Activated CD4-positive, alpha-beta T cell treated with anti-CD3 and anti-CD28 coated beads, Interleukin-2, amount 10 ng/mL, durations not matched to agents 7 days and 5 days (primary cell): ENCODE measurements at regions not wholly inside any gene's neighbourhood (a gene's known extent, or its start where the extent isn't known, plus 50 kb on each side); places are given as distances from the start of the nearest gene placed in this dataset.

Experiments
- CTCF ChIA-PET: fragments of 350-600 bp; sonication (Branson Sonifier 250); formaldehyde crosslinking; loops from one replicate; lab custom pipeline; 2021; ENCODE audit warnings: antibody characterized with exemption; lab: Charles Lee
- POLR2A ChIA-PET: fragments of 350-600 bp; sonication (Branson Sonifier 250); formaldehyde crosslinking; loops from one replicate; lab custom pipeline; 2021; ENCODE audit warnings: antibody characterized with exemption; lab: Charles Lee
- DNase-seq: peaks from one replicate; pipeline ENCODE4 v3.0.0-alpha.2; 2020
- H3K27ac Mint-ChIP-seq: one replicate; pipeline ENCODE4 v1.8.0; 2021; ENCODE audit warnings: mild to moderate bottlenecking, moderate library complexity, mixed read lengths
- H3K27me3 Mint-ChIP-seq: one replicate; pipeline ENCODE4 v1.8.0; 2021; ENCODE audit warnings: mixed read lengths
- H3K36me3 Mint-ChIP-seq: one replicate; pipeline ENCODE4 v1.8.0; 2021; ENCODE audit warnings: low read depth, mixed read lengths
- H3K4me1 Mint-ChIP-seq: one replicate; pipeline ENCODE4 v1.8.0; 2021; ENCODE audit warnings: mixed read lengths
- H3K4me3 Mint-ChIP-seq: one replicate; pipeline ENCODE4 v1.8.0; 2021; ENCODE audit warnings: mild to moderate bottlenecking, moderate library complexity, mixed read lengths
- H3K9me3 Mint-ChIP-seq: one replicate; pipeline ENCODE4 v1.8.0; 2021; ENCODE audit warnings: mixed read lengths

DNA sequence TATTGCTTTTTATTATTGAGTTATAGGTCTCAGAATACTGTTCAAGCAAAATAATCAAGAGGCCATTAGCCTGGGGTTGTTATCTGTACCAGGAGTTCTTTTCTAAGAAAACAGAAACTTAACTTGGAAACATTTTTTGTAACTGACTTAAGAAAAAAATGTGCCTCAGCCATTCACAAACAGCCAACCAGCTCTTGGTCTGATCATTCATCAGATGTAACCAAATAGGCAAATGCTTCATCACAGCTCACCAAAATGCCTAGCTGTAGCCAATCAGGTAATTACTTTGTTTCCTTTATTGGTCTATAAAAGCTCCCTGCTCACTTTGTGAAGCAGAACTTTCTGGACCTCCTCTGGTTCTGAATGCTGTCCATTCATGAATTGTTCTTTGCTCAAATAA lies 387.7 kb downstream of the FAT4 start:
- ChIA-PET CTCF (no interaction called here), POLR2A (no interaction called here)
- DNase-seq, result no peak
- Mint-ChIP-seq H3K4me1 (no peaks in the 10 kb centered on the region), H3K27me3 (no peaks in the 10 kb centered on the region), H3K9me3 (no peaks in the 10 kb centered on the region), H3K36me3 (no peaks in the 10 kb centered on the region), H3K27ac (no peak overlapping the region), H3K4me3 (no peak overlapping the region)

DNA sequence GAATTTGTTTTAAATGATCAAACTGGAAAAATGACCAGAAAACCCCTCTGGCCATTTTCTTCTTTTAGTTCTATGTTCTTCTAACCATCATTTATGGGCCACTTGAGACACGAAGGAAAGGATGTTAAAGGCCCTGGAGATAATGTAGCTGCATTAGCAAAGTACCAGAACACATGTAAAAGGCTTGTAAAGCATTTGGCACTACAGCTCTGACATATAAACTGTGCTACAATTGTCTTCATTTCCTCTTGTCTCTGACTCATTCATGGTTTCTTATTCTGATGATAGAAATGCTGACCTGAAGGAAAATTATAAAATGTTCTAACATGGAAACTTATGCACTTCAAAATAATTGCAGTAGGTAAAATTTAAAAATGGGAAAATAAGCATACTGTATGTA lies 388.7 kb downstream of the FAT4 start:
- Mint-ChIP-seq H3K4me1 (no peaks in the 10 kb centered on the region), H3K27ac (no peak overlapping the region), H3K4me3 (no peak overlapping the region), H3K27me3 (no peaks in the 10 kb centered on the region), H3K36me3 (no peaks in the 10 kb centered on the region), H3K9me3 (no peaks in the 10 kb centered on the region)
- DNase-seq, result no peak
- POLR2A ChIA-PET, result no interaction called here
- CTCF ChIA-PET, result no interaction called here

DNA sequence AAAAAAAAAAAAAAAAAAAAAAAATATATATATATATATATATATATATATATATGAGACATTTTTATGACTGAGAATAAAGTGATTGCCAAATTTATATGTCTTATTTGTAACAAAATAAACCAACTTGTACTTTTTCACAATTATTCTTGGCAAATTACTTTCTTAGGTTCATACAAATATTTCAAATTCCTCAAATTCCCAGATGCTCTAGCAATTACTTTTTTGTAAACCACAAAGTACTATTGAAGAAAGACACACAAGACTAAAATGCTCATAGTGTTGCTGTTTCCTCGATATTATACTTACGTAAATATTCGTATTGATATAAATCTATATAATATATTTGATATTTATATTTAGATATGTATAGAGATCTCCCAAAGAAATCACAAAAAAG lies 390.0 kb downstream of the FAT4 start:
- H3K27ac Mint-ChIP-seq, result no peak overlapping the region
- no peaks in the 10 kb centered on the region for H3K36me3 Mint-ChIP-seq
- no peak overlapping the region for H3K4me3 Mint-ChIP-seq
- ChIA-PET POLR2A (no interaction called here), CTCF (no interaction called here)
- DNase-seq, result no peak
- no peaks in the 10 kb centered on the region for H3K27me3 Mint-ChIP-seq
- no peaks in the 10 kb centered on the region for H3K4me1 Mint-ChIP-seq
- H3K9me3 Mint-ChIP-seq, result no peaks in the 10 kb centered on the region

DNA sequence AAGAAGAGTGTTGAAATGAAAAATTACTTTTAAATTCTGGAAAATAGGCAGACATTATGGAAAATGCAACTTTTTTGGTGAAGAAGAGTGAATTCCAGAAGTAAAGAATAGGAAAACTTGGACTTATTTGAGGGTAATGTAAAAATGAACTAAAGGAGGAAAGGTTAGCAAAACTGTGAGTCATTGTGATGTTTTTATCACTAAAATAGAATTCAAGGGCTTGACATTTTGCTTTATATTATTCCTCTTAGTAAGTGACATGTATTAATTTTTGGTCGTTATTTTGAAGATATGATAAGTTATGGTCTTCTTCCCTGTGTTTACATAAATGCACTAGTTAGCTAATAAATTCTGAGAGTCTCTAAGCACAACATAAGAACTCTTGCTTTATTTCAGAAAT lies 390.9 kb downstream of the FAT4 start:
- CTCF ChIA-PET, result no interaction called here
- DNase-seq, result no peak
- Mint-ChIP-seq H3K4me1 (no peaks in the 10 kb centered on the region), H3K36me3 (no peaks in the 10 kb centered on the region), H3K4me3 (no peak overlapping the region), H3K27me3 (no peaks in the 10 kb centered on the region), H3K9me3 (no peaks in the 10 kb centered on the region), H3K27ac (no peak overlapping the region)
- POLR2A ChIA-PET, result no interaction called here

DNA sequence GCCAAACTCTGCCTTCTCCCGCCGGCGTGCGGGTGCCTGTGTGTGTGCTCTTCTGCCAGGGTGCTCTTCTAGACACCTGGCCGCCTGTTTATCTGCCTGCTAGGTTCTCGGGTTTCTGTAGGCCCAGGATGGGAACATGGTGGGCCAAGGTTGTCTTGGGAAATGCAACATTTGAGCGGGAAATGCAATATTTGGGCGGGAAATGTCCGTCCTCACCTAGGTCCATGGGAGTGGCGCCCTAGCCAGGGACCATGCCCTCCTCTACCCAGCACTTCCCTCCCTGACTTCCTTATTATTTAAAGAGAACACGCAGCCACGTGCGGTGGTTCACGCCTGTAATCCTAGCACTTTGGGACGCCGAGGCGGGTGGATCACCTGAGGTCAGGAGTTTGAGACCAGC lies 392.6 kb downstream of the FAT4 start:
- no peaks in the 10 kb centered on the region for H3K27me3 Mint-ChIP-seq
- CTCF ChIA-PET, result no interaction called here
- no peak overlapping the region for H3K27ac Mint-ChIP-seq
- no peak overlapping the region for H3K4me3 Mint-ChIP-seq
- H3K36me3 Mint-ChIP-seq, result no peaks in the 10 kb centered on the region
- no peaks in the 10 kb centered on the region for H3K4me1 Mint-ChIP-seq
- H3K9me3 Mint-ChIP-seq, result no peaks in the 10 kb centered on the region
- POLR2A ChIA-PET, result no interaction called here
- DNase-seq, result no peak

DNA sequence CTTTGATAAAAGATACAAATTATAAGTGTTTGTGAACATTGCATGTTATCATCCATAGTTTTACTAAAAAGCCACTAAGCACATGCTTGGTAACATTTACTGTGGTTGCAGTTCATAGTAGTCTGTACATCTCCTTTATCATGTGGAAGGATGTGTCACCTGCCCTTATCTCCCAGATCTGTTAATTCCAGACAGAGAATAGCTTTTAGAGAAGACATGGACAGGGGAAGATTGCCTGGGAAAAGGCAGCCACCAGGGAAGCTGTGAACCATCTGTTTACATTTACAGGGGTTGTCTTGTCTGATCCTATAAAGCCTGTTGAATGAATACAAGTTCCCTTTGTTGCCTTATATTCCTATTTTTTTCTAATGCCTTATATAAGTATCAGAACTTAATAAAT lies 396.0 kb downstream of the FAT4 start:
- no peak overlapping the region for H3K27ac Mint-ChIP-seq
- CTCF ChIA-PET, result no interaction called here
- H3K9me3 Mint-ChIP-seq, result no peaks in the 10 kb centered on the region
- H3K4me3 Mint-ChIP-seq, result no peak overlapping the region
- H3K36me3 Mint-ChIP-seq, result no peaks in the 10 kb centered on the region
- H3K27me3 Mint-ChIP-seq, result no peaks in the 10 kb centered on the region
- no peak for DNase-seq
- H3K4me1 Mint-ChIP-seq, result no peaks in the 10 kb centered on the region
- POLR2A ChIA-PET, result no interaction called here

DNA sequence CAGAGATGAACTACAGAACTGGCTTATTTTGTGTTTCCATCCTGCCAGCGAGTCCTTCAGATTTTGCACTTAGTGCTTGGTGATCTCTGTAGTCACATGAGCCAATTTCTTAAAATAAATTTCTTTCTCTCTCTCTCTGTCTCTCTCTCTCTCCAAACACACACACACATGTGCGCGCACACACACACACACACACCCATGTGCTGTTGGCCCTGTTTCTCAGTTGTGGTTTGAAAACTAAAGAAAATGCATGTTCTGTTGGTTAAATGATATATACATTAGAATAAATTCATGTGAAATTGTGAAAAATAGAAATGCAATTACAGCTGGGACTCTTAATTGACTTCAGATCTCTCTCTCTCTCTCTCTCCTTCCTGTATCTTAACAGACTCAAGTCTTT lies 399.3 kb downstream of the FAT4 start:
- POLR2A ChIA-PET, result no interaction called here
- Mint-ChIP-seq H3K36me3 (no peaks in the 10 kb centered on the region), H3K4me3 (no peak overlapping the region), H3K9me3 (no peaks in the 10 kb centered on the region), H3K4me1 (no peaks in the 10 kb centered on the region), H3K27me3 (no peaks in the 10 kb centered on the region), H3K27ac (no peak overlapping the region)
- DNase-seq, result no peak
- CTCF ChIA-PET, result no interaction called here

DNA sequence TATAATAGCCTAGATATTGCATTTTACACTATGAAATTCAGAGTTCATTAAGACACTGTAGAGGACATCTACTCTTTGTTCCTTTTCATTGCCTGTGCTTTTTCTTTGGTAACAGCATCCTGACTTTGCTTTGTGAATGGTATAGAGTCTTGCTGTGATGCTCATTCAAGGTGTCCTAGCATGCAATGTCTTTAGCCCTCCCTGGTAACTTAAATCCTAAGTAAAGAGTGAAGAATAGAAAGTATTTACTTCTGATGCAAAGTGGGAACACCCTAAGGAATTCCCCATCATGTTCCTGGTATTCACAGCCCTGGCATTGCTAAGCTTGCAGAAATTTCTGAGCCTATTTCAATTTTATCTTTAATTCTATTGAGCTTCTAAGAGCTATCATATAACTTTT lies 400.1 kb downstream of the FAT4 start:
- Mint-ChIP-seq H3K27ac (no peak overlapping the region), H3K27me3 (no peaks in the 10 kb centered on the region), H3K9me3 (no peaks in the 10 kb centered on the region), H3K36me3 (no peaks in the 10 kb centered on the region), H3K4me3 (no peak overlapping the region), H3K4me1 (no peaks in the 10 kb centered on the region)
- POLR2A ChIA-PET, result no interaction called here
- DNase-seq, result no peak
- CTCF ChIA-PET, result no interaction called here

DNA sequence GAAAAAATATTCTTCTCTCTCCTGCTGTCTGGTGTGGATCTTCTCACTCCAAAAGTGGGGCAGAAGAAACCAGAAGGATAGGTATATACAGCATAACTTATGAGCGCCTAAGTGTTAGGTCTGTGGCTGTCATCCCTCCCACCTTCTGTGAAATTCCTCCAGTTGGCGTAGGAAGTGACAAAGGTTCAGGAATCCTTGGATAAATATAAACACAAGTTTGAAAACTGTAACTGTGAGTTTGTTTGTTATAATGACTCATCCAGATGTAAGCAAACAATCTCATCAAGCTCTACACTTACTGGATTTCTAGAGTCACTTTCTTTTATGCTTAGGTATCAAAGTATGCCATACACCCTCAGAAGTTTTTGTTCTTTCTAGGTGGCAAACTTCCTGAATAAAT lies 405.2 kb downstream of the FAT4 start:
- Mint-ChIP-seq H3K36me3 (no peaks in the 10 kb centered on the region), H3K4me3 (no peak overlapping the region)
- POLR2A ChIA-PET, result no interaction called here

DNA sequence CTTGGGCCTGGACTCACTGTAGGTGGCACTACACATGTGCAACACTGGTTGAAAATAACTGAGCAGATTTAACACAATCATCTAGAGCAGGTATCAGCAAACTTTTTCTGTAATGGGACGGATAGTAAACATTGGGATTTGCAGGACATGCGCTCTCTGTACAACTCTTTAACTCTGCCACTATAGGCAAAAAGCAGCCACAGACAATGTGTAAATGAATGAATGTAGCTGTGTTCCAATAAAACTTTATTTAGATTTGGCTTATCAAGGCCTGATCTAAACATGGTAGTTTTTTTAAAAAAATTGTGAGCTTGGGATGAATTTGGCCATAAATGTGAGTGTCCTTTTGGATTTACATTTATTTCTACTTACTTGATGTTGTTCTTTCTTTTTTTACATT lies 407.3 kb downstream of the FAT4 start:
- Mint-ChIP-seq H3K4me1 (no peaks in the 10 kb centered on the region), H3K27me3 (no peaks in the 10 kb centered on the region), H3K9me3 (no peaks in the 10 kb centered on the region), H3K4me3 (no peak overlapping the region), H3K36me3 (no peaks in the 10 kb centered on the region), H3K27ac (no peak overlapping the region)
- POLR2A ChIA-PET, result no interaction called here
- CTCF ChIA-PET, result no interaction called here
- DNase-seq, result no peak

More for the DNA sequence above, 405.2 kb downstream of the FAT4 start:
- Mint-ChIP-seq H3K27ac (no peak overlapping the region), H3K4me1 (no peaks in the 10 kb centered on the region), H3K9me3 (no peaks in the 10 kb centered on the region), H3K27me3 (no peaks in the 10 kb centered on the region)
- CTCF ChIA-PET, result no interaction called here
- DNase-seq, result no peak

DNA sequence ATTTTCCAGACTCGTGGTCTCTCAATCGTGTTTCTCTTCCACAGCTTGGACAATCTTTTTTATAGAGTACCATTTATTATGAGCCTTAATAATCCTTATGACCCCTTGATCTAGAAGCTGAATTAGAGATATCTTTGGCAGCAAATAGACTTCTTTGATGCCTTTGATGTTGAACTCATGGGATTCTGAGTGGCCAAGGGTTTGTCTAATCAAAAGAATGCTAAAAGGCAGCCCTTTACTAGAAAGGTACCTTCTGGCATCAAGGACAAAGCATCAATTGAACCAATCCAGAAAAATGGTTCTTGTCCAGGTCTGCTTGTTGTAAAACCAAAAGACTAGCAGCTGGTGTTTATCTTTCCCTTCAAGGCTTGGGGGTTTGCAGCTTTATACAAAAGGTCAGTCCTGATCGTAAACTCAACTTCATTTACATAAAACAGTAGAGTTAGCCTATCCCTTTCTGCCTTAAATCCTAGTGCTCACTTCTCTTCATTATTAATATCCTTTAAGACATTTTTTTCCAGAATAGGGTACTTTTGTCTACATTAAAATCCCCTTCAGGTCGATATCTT lies 411.3 kb downstream of the FAT4 start:
- DNase-seq, result no peak
- no peak overlapping the region for H3K4me3 Mint-ChIP-seq
- CTCF ChIA-PET, result no interaction called here
- H3K9me3 Mint-ChIP-seq, result no peaks in the 10 kb centered on the region
- H3K36me3 Mint-ChIP-seq, result no peaks in the 10 kb centered on the region
- POLR2A ChIA-PET, result no interaction called here
- H3K27ac Mint-ChIP-seq, result no peak overlapping the region
- H3K4me1 Mint-ChIP-seq, result no peaks in the 10 kb centered on the region
- no peaks in the 10 kb centered on the region for H3K27me3 Mint-ChIP-seq

DNA sequence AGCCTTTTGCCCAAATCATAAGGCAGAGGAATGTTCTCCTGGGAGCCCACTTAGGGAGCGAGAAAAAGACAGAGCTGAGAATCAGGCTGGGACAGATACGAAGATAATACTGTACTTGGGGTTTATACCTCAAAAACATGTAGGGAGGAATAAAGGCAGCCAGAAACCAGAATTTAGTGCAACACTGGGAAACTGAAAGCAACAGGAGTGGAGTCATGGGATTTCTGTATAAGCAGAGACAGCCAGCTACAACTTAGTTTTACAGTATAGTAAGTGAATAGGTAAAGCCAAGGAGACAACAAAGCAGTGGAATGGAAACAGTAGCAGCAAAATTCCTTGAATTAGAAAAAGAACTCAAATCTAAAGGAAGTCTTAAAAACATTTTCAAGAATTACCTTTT lies 413.2 kb downstream of the FAT4 start:
- CTCF ChIA-PET, result no interaction called here
- POLR2A ChIA-PET, result no interaction called here
- no peaks in the 10 kb centered on the region for H3K36me3 Mint-ChIP-seq

DNA sequence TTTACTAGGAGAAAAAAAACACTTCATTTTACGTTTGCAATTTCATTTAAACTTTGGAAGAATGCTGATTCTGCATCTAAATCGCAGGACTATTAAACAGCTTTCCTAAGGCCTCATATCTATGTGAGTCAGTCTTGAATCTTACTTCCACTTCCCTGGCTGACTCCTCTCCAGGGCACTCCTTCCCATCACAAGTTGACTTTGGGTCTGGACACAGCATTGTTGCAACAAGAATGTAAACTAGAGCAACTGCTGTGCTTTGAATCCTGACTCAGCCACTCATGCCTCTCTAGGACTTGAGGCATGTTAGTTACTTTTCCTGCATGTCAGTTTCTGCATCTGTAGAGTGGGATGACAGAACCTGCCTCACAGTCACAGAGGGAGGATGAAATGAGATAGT lies 413.8 kb downstream of the FAT4 start:
- CTCF ChIA-PET, result no interaction called here
- Mint-ChIP-seq H3K27me3 (no peaks in the 10 kb centered on the region), H3K36me3 (no peaks in the 10 kb centered on the region), H3K4me3 (no peak overlapping the region), H3K4me1 (no peaks in the 10 kb centered on the region), H3K27ac (no peak overlapping the region), H3K9me3 (no peaks in the 10 kb centered on the region)
- POLR2A ChIA-PET, result no interaction called here
- no peak for DNase-seq

More for the DNA sequence above, 413.2 kb downstream of the FAT4 start:
- no peaks in the 10 kb centered on the region for H3K27me3 Mint-ChIP-seq
- no peak for DNase-seq
- H3K27ac Mint-ChIP-seq, result no peak overlapping the region
- no peak overlapping the region for H3K4me3 Mint-ChIP-seq
- H3K4me1 Mint-ChIP-seq, result no peaks in the 10 kb centered on the region
- no peaks in the 10 kb centered on the region for H3K9me3 Mint-ChIP-seq

DNA sequence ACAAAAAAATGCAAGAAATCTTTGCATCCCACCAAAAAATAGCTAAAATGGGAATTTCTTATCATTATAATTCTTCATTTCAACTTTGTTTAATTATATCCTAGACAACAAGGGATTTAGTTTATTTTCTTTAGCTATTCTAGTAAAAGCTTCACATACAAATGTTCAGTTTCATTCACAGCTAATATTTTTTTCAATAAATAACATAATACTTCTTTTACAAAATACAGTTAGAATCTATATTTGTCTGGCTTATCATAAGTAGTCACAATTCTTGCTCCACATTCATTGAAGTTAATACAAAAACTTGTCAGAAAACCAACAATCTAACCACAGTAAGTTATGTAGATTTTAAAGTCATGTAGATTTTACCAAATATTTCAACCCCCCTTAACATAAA lies 414.4 kb downstream of the FAT4 start:
- no peaks in the 10 kb centered on the region for H3K4me1 Mint-ChIP-seq
- no peak for DNase-seq
- no peak overlapping the region for H3K4me3 Mint-ChIP-seq
- no peak overlapping the region for H3K27ac Mint-ChIP-seq
- H3K27me3 Mint-ChIP-seq, result no peaks in the 10 kb centered on the region
- H3K9me3 Mint-ChIP-seq, result no peaks in the 10 kb centered on the region
- ChIA-PET POLR2A (no interaction called here), CTCF (no interaction called here)
- no peaks in the 10 kb centered on the region for H3K36me3 Mint-ChIP-seq
